Lung (tissue), 11 donors: ENCODE measurements at regions not wholly inside any gene's neighbourhood (a gene's known extent, or its start where the extent isn't known, plus 50 kb on each side); places are given as distances from the start of the nearest gene placed in this dataset.

ENCODE experiments used
- ATAC-seq: fragments of 200-7000 bp; cut with Tn5 transposase; one replicate; pipeline ENCODE4 v1.9.1; 2020; ENCODE audit warnings: moderate number of reproducible peaks; ENCODE audit not compliant: insufficient read depth, low FRiP score
- DNase-seq, 3 donors: peaks; one replicate each; pipeline ENCODE4 v3.0.0-alpha.2; 2013 to 2017
- H3K27ac ChIP-seq, 2 donors: one replicate each; pipeline ENCODE4 v1.5.1; 2013; ENCODE audit warnings: mild to moderate bottlenecking in 2 of 2, moderate library complexity in 2 of 2, control low read depth in 1 of 2, inconsistent platforms in 1 of 2, low read depth in 1 of 2, low read length in 1 of 2
- H3K27me3 ChIP-seq, 3 donors: one replicate each; pipeline ENCODE4 v1.5.1; 2013; ENCODE audit warnings: low read length in 2 of 3; ENCODE audit not compliant: control insufficient read depth in 3 of 3, insufficient read depth in 3 of 3
- H3K36me3 ChIP-seq, 4 donors: one replicate each; pipeline ENCODE4 v1.5.1; 2013; ENCODE audit warnings: low read length in 4 of 4, mild to moderate bottlenecking in 1 of 4, moderate library complexity in 1 of 4; ENCODE audit not compliant: control insufficient read depth in 4 of 4, insufficient read depth in 4 of 4
- H3K4me1 ChIP-seq, 5 donors: one replicate each; pipeline ENCODE4 v1.5.1; 2013; ENCODE audit warnings: low read length in 5 of 5, mild to moderate bottlenecking in 2 of 5, moderate library complexity in 1 of 5; ENCODE audit not compliant: control insufficient read depth in 5 of 5, insufficient read depth in 5 of 5
- H3K4me3 ChIP-seq: one replicate; pipeline ENCODE4 v1.5.1; 2013; ENCODE audit warnings: mild to moderate bottlenecking, control low read depth, moderate library complexity
- H3K9ac ChIP-seq, 2 donors: one replicate each; pipeline ENCODE4 v1.5.1; 2013; ENCODE audit warnings: low read length in 2 of 2, control low read depth in 1 of 2; ENCODE audit not compliant: insufficient read depth in 1 of 2
- H3K9me3 ChIP-seq, 4 donors: one replicate each; pipeline ENCODE4 v1.5.1; 2013; ENCODE audit warnings: low read length in 3 of 4, mild to moderate bottlenecking in 1 of 4, moderate library complexity in 1 of 4; ENCODE audit not compliant: control insufficient read depth in 4 of 4, insufficient read depth in 3 of 4
- WGBS, 2 donors: extraction: QIAGEN DNeasy Blood & Tissue Kit; methylation state at CpG; one replicate each; pipeline ENCODE4 v1.1.7; 2013; 5-methylcytosine and 5-hydroxymethylcytosine counted together
- TF ChIP-seq, protein P1 (sequence below): IDR thresholded peaks from 2 replicates; pipeline ENCODE4 v1.5.1; 2012; ENCODE audit warnings: mild to moderate bottlenecking; ENCODE audit errors: control extremely low read depth, extremely low read depth
- donor health status: control.
- donor health status: control.
- donor health status: Bipolar disorder and iron deficiency.
- donor health status: healthy.
- donor health status: DM: yes; HTN: yes; CAD: no.

DNA sequence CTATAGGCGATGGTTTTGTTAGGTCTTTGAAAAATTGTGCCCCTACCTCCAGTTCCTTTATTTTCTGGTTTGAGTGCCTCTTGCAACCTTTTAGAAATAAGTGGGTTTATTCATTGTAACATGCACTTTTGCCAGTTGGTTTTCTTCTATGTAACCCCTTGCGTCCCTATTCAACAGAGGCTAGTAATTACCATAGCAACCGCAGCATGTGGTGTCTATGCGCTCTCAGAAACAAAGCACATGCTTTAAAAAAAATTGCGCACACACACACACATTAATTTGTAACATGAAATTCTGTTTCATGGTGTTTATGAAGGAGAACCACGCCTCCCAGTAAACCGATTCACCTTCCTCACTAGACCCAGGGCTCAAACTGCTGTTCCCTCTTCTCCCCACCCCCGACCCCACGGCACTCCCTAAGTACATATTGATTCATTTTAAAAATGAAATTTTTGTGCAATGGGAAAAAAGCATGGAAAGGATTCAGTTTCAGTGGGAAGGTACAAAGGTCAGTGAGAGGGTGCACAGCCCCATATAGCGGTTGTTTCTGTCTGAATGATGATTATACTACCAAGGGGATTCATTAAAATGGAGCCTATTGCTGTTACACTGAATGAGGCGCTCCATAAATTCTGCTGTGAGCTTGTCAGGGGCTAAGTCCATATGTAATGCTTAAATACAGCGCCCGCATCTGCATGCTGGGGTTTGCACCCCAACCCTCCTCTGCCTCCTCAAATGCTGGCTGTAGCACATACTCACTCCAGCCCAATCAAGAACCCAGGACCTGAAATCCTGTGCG is 206.9 kb downstream of the ICOS start:
- TF ChIP-seq, protein P1, sequence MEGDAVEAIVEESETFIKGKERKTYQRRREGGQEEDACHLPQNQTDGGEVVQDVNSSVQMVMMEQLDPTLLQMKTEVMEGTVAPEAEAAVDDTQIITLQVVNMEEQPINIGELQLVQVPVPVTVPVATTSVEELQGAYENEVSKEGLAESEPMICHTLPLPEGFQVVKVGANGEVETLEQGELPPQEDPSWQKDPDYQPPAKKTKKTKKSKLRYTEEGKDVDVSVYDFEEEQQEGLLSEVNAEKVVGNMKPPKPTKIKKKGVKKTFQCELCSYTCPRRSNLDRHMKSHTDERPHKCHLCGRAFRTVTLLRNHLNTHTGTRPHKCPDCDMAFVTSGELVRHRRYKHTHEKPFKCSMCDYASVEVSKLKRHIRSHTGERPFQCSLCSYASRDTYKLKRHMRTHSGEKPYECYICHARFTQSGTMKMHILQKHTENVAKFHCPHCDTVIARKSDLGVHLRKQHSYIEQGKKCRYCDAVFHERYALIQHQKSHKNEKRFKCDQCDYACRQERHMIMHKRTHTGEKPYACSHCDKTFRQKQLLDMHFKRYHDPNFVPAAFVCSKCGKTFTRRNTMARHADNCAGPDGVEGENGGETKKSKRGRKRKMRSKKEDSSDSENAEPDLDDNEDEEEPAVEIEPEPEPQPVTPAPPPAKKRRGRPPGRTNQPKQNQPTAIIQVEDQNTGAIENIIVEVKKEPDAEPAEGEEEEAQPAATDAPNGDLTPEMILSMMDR: no peak
- H3K27ac ChIP-seq: no peak overlapping the region
- 86% methylated on average over 14 of the region's 14 CpGs for WGBS, 2 donors
- no peak for DNase-seq
- H3K9me3 ChIP-seq: no peaks in the 10 kb centered on the region
- no peak overlapping the region for H3K4me3 ChIP-seq
- H3K4me1 ChIP-seq: peaks cover 0 to 10% (median 0%) of the 10 kb centered on the region in 5 donors
- H3K36me3 ChIP-seq: no peaks in the 10 kb centered on the region
- H3K27me3 ChIP-seq: no peaks in the 10 kb centered on the region
- ATAC-seq: no peak
- no peak overlapping the region for H3K9ac ChIP-seq

DNA sequence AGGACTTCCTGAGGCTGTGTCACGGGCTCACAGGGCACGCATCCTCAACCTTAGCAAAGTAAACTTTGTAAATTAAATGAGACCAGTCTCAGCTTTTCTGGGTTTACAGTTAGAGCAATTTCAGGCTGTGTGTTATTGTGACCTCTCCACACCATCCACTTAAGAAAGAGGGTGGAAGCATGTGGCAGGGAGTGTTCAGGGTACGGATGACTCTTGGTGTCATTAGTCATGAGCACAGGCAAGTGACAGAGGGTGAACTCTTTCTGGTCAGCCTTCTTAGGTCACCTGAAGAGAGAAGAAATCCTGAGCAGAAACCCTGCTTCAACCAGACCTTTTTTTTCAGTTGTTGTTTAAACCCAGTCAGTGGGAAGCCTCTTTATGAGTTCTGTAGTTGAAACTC is 207.9 kb downstream of the ICOS start:
- no peaks in the 10 kb centered on the region for H3K36me3 ChIP-seq
- WGBS, 2 donors: 94 to 97% methylated on average over 3 of the region's 3 CpGs
- ATAC-seq (no peak), DNase-seq (no peak)
- peaks cover 0 to 9% (median 0%) of the 10 kb centered on the region in 5 donors for H3K4me1 ChIP-seq
- TF ChIP-seq, protein P1: no peak
- H3K27me3 ChIP-seq: no peaks in the 10 kb centered on the region
- no peak overlapping the region for H3K4me3 ChIP-seq
- no peaks in the 10 kb centered on the region for H3K9me3 ChIP-seq
- no peak overlapping the region for H3K9ac ChIP-seq
- no peak overlapping the region for H3K27ac ChIP-seq

DNA sequence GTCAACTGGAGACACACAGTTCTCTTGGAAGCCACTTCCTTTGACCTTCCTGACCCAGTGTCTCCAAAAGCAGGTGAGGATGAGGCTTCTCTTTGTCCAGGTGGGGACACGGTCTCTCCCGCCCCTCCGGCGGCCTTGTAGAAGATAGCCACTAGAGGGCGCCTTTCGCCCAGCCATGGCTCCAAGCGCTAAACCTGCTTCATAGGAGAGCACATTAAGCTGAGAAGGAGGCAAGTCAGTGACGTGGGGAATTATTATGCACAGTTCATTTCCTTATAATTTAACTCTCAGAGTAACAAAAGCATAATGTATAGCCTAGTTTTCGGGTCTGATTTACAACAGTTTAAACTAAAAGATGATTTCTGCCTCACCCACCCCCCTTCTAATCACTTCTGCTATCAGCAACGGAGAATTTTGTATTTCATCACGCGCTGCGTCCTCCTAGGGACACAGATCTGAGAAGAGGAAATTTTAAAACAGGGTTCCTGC is 208.7 kb downstream of the ICOS start:
- peak overlapping the region; percentile 2 for H3K4me3 ChIP-seq
- DNase-seq: peak; percentile 83 to 89 (median 88)
- no peak overlapping the region for H3K27ac ChIP-seq
- no peaks in the 10 kb centered on the region for H3K9me3 ChIP-seq
- peak; percentile 95 for ATAC-seq
- H3K36me3 ChIP-seq: no peaks in the 10 kb centered on the region
- no peaks in the 10 kb centered on the region for H3K27me3 ChIP-seq
- 4% methylated on average over 13 of the region's 13 CpGs for WGBS, 2 donors
- H3K9ac ChIP-seq: peak overlapping the region in 1 of 2 donors; percentile 4
- TF ChIP-seq, protein P1: peak; percentile 76
- peaks cover 0 to 9% (median 0%) of the 10 kb centered on the region in 5 donors for H3K4me1 ChIP-seq
